ENCODE measurements at regions not wholly inside any gene's neighbourhood (a gene's known extent, or its start where the extent isn't known, plus 50 kb on each side); places are given as distances from the start of the nearest gene placed in this dataset.
"Not testable (repeated sequence)": the region's sequence is repeated elsewhere in the genome, so short reads cannot be mapped to it uniquely, and the experiment has no call there.

DNA sequence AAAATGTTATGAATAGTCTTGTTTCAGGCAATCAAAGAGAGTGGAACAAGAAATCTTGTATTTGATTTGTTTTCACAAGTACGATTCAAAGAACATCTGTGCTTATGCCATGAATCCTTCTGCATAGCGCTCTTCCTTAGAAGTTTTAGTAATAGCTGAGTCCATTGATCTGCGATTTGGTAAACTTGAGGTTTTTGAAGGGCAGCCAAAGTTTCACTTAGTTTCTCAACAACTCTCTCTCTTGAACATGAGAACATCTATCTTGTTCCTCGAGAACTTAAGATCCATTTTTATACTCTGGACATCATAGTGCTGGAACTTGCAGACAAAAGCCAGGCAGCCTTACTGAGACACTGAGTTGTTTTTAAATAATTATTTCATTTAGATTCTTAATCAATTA is 96.2 kb upstream of the USP15 start:
- DNase-seq = no peak

DNA sequence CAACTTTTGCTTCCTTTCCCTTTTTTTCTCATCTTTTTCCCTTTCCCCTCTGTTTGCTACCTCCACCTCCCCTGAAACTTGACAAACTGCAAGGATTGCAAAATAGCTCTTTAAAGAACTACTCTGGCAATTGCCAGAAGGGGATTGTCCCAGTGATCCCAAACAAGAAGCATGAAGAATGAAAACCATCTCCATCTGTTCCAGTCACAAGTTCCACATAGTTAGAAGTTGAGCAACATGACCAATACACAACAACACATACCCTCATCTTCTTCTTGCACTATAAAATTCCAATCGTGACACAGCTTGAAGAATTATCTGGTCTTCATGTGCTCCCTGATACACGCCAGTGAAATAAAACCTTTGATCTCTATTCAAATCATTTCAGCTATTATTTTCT is 93.7 kb upstream of the USP15 start:
- no peak for DNase-seq

DNA sequence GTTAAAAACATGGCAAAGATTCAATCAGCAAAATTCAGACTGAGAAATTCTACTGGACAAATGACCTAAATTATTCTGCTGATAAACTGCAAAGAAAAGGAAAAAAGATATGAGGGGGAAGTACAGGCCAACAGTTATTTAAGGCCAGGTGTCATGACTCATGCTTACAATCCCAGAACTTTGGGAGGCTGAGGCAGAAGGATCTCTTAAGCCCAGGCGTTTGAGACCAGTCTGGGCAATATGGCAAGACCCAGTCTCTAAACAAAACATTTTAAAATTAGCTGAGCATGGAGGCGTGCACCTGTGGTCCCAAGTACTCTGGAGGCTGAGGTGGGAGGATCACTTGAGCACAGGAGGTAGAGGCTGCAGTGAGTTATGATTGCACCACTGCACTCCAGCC is 91.8 kb upstream of the USP15 start:
- DNase-seq = no peak

DNA sequence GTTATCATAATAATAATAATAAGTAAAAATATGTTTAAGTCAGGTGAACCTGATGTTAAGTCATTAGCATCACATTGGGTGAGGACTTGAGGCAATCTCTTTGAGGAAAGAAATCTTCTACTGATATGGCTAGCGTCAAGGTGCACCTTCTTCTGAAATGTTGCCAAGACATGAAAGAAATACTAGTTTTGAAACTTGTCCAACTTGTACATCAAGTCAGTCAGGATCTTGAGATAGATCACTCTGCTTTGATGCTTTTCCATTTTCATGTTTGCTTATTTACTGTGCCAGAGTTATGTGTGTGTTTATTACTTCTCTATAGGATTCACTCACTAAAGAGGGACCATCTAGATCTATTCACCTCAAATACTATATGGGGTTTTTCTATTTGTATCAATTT is 90.0 kb upstream of the USP15 start:
- no peak for DNase-seq

DNA sequence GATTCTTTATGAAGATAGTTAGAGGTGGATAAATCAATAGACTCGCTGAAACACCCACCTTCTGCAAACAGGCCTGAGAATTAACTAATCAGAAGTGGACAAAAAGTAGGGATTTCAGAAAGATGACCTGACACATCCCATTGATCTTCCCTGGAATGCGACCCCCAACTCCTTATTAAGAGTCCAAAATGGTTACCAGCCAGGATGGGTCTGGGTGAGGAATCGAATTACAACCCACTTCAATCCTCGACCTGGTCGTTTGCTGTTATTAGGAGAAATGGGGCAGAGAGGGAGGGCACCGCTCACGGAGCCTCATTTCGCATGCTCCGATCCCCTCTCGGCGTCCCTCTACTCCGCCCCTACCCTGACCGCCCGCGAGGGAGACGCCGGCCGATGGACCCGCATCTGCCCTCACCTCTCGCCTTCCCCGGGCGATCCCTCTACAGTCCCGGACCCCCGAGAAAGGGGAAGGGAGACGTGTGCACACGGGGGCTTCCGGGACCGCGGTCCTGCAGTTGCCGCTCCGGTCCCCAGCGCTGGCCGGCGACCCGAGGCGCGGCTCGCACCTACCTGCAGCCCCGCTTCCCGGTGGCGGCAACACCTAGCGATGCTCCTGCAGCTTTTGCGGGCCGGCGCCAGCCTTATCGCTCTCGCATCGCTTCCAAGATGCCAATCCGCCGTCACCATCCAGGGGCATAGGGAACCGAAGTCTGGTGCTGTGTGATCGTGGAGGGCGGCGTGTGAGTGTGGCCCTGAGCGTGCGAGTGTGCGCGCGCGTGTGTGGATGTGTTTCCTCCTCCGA is 69.3 kb upstream of the USP15 start:
- DNase-seq = no peak

DNA sequence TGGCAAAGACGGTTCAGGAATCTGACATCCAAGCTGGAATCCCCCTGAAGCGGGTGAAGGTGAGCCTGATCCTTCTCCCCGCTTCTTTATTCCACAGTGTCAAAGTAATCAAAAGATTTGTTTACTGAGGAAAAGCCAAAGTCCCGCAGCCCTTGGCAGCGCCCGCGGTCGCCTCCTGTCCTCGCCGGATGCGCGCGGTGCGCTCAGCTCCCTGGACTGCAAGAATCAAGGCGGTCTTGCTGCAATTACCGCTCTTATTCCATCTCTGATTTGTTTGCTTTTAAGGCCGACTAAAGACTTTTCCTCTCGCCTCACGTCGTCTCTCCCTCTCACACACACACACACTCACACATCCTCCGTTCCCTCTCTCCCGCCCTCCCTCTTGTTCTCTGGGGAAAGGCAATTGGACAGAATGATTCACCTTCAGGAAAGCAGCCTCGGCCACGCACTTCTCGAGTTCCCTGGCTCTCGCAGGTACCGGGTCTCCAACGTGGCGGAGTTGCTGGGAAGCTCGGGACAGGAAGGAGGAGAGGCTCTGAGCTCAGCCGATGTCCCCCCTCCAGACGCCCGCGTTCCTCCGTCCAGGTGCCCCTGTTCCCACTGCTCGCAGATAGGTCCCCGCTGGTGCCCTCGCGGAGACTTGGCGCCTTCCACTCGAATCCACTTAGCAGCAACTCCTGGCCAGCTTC is 68.6 kb upstream of the USP15 start:
- DNase-seq = no peak

DNA sequence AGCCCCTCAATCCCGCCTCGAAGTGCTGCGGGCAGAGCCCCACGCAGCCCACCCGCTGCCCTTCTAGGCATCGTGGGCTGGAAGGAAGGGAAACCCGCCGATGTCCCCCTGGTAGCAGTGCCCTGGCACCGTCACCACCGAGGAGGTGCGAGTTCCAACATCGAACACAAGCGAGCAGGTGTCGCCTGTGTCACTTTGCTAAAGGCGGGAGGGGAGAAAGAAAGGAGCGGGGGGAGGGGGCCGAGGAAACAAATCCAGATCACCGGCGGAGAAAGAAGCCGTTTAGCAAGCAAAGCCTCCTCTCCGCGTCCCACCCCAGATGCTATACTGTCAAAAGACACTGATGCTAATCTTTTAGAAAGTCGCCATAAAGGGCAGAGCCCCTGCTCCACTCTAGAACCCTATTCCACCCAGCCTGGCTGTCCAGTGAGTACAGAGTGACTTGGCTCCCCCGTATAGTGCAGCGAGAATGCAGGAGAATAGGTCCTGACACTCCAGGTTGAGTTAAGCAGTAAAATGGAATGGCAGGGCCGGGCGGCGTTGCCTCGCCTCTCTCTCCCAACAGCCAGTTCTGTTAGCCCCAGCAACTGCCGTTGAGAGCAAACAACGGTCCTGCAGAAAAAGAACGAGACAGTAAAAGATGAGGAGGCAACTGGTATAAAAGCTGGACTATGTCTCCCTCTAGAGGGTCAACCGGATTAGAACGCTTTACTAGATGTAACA is 67.9 kb upstream of the USP15 start:
- DNase-seq = peak; percentile 84

DNA sequence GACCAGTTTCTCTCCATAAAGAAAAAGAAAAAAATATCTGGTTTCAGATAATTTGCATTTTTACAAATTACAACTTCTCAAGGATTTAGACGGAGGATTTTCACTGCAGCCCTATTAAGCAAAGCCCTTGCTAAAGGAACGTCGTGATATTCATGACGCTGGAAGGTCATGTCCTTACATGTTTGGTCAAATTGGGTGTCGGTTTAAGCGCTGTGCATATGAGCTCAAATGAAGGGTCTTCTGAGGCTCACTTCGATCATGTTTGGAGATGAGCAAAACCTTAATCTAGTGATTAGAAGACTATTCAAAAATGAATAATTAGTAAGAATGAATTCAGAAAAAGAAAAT is 67.3 kb upstream of the USP15 start:
- no peak for DNase-seq

DNA sequence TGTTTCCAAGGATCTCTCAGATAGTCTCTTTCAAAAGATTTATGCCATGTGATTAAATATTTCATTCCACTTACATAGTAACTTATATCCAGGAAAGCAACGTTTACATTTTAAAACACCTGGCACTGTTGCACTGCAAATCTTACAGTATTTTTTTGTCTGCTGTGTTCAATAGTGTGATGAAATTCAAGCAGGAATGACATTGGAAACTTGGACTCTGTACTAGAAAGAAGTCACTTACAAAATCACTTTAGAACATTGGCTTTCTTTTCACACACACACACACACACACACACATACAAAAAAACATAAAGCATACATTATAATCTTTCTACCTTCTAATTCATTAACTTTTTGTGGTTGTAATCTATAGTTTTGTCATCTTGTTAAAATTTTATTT is 66.2 kb upstream of the USP15 start:
- no peak for DNase-seq

DNA sequence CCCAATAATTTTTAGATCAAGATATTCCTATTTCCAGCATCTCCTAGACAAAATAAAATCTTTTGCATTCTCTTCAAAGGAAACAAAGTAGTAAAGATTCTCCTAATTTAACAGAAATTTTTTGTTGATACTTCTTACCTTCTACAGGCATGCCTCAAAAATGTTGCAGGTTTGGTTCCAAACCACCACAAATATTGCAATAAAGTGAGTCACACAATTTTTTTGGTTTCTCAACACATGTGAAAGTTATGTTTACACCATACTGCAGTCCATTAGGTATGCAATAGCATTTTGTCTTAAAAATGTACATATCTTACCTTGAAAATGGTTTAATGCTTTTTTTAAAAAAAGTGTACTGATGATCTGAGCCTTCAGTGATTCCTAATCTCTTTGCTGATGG is 65.6 kb upstream of the USP15 start:
- DNase-seq = no peak

DNA sequence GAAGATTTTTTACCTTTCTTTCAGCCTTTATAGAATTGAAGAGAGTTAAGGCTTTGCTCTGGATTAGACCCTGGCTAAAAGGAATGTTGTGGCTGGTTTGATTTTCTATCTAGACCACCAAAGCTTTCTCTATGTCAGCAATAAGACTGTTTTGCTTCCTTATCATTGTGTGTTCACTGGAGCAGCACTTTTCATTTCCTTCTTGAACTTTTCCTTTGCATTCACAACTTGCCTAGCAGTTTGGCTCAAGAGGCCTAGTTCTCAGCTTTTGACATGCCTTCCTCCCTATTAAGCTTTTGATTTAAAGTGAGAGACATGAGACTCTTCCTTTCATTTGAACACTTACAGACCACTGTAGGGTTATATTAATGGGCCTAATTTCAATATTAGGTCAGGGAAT is 64.1 kb upstream of the USP15 start:
- DNase-seq = no peak

DNA sequence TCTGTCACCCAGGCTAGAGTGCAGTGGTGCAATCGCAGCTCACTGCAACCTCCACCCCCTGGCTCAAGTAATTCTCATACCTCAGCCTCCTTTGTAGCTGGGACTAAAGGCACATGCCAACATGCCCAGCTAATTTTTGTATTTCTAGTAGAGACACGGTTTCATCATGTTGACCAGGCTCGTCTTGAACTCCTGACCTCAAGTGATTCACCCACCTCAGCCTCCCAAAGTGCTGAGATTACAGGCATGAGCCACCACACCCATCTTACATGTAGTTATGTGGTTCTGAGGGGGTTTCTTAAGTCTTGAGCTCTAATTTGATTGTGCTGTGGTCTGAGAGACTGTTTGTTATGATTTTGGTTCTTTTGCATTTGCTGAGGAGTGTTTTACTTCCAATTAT is 57.3 kb upstream of the USP15 start:
- not testable (repeated sequence) for DNase-seq

DNA sequence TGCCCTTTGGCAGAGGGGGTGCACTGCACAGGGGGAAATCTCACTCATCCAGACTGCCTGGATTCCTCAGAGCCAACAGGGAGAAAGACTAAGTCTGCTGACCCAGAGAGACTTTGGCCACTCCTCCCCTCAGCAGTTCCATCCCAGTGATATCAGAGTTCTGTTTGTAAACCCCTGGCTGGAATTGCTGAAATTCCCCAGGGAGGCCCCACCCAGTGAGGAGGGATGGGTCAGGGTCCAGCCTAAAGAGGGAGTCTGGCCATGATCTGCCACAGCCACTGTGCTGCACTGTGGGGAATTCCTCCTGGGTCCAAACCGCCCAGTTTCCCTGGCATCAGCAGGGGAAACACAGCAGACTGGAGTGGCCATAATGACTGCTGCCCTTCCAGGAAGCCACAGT is 54.9 kb upstream of the USP15 start:
- no peak for DNase-seq

DNA sequence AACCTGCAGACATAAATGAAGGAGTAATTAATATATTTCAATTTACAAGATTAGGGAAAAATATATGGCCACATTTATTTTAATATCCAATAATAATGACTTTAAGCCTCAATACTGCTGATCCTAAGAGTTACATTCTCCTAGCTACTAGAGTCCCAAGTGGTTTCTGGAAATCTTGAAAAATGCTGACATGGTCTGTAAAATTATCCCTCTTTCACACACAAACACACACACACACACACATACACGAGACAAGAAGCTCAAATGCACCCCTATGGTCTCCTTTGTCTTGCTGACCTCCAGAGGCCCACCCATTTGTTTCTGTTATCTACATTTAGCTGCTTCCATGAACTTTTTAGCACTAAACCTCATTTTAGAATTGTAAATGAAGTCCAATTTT is 53.0 kb upstream of the USP15 start:
- no peak for DNase-seq

All from NCI-H2171 treated with DMSO at 0.1 percent for 48 hours (cell line).